ENCODE measurements at regions not wholly inside any gene's neighbourhood (a gene's known extent, or its start where the extent isn't known, plus 50 kb on each side); places are given as distances from the start of the nearest gene placed in this dataset.

DNA sequence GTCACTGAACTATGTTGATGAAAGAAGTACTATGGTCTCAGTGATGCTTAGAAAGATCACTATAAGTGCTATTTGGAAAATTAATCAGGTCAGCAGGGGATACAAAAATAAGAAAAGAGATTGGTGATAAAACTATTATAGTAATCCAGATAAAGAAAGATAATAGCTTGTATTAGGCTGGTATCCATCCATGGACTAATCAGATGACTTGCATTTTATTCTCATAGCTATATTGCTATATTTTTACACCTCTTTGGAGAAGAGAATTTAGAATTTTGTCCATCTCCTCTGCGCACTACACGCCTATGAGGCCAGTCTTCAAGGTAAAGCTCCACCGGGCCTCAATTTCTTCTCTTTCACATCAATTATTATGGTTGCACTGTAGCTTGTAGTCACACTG lies 635.1 kb upstream of the DDX18 start:
- TF ChIP-seq, protein P1, sequence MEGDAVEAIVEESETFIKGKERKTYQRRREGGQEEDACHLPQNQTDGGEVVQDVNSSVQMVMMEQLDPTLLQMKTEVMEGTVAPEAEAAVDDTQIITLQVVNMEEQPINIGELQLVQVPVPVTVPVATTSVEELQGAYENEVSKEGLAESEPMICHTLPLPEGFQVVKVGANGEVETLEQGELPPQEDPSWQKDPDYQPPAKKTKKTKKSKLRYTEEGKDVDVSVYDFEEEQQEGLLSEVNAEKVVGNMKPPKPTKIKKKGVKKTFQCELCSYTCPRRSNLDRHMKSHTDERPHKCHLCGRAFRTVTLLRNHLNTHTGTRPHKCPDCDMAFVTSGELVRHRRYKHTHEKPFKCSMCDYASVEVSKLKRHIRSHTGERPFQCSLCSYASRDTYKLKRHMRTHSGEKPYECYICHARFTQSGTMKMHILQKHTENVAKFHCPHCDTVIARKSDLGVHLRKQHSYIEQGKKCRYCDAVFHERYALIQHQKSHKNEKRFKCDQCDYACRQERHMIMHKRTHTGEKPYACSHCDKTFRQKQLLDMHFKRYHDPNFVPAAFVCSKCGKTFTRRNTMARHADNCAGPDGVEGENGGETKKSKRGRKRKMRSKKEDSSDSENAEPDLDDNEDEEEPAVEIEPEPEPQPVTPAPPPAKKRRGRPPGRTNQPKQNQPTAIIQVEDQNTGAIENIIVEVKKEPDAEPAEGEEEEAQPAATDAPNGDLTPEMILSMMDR (conservative IDR thresholded peaks at IDR 0.05; ENCODE audit: low read depth, low read length), result no peak
- TF ChIP-seq EZH2phosphoT487 (IDR thresholded peaks at IDR 0.05; ENCODE audit: borderline replicate concordance, low read length), result no peak

Data from PC-3 (cell line).